ENCODE measurements at regions not wholly inside any gene's neighbourhood (a gene's known extent, or its start where the extent isn't known, plus 50 kb on each side); places are given as distances from the start of the nearest gene placed in this dataset.

- no peak for DNase-seq
Observed at GRCh38 chrY:8422906-8423305, 914.4 kb upstream of the TSPY4 start.

DNA sequence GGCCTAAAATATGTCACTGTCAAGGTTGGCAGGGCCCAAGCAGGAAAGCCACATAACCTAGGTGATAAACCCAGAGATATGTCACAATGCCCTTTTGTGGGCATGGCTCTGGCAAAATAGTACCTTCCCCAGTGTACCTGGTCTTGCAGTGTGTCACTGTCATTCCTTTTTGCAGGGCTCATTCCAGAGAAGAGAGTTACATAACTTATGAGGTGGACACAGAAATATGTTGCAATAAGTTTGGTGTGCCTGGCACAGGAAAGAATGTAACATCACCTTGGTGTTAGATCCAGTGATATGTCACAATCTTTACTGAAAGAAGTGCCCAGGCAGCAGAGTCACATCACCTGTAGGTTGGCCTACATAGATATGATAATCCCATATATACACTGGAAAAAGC lies 910.8 kb upstream of the TSPY4 start:
- no peak for DNase-seq

GRCh38 chrY:8437510-8437909 lies 899.8 kb upstream of the TSPY4 start:
- no peak for DNase-seq

DNA sequence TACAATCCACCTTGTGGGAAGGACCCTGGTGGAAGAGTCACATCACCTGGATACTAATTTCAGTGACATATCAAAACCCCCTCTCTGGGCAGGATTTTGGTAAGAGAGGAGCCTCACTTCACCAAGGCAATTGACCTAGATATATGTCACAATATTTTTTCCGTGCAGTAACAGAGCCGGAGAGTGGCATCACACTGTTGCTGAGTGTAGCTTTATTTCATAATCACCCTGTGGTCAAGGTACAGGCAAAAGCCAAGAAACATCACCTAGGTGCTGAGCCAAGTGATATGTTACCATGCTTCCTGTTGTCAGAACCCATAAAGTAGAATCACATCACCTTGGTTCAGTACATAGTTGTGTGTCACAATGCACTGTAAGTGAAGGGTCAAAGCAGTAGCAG lies 895.2 kb upstream of the TSPY4 start:
- DNase-seq, result no peak

DNA sequence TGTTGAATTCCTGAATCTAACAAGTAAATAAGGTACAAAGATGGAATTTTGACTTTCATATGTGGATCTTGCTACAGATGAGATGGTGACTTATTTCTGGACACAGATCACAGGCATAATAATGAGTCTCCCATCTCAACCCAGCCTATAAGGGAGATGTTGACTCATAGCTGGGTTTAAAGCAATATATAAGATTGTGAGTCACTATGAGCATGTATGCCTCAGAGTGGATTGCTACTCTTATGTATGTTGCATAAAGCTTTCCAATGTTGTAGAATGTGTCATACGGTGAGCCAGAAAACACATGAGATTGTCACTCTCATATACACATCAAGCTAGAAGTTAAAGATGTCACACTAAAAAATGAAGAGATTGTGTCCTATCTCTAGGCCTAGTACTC lies 884.3 kb upstream of the TSPY4 start:
- DNase-seq, result no peak

GRCh38 chrY:8466813-8467212 lies 870.5 kb upstream of the TSPY4 start:
- no peak for DNase-seq

GRCh38 chrY:8470249-8470648 lies 867.0 kb upstream of the TSPY4 start:
- no peak for DNase-seq

GRCh38 chrY:8479141-8479540 lies 858.1 kb upstream of the TSPY4 start:
- DNase-seq, result no peak

GRCh38 chrY:8488955-8489354 lies 848.3 kb upstream of the TSPY4 start:
- DNase-seq, result no peak

DNA sequence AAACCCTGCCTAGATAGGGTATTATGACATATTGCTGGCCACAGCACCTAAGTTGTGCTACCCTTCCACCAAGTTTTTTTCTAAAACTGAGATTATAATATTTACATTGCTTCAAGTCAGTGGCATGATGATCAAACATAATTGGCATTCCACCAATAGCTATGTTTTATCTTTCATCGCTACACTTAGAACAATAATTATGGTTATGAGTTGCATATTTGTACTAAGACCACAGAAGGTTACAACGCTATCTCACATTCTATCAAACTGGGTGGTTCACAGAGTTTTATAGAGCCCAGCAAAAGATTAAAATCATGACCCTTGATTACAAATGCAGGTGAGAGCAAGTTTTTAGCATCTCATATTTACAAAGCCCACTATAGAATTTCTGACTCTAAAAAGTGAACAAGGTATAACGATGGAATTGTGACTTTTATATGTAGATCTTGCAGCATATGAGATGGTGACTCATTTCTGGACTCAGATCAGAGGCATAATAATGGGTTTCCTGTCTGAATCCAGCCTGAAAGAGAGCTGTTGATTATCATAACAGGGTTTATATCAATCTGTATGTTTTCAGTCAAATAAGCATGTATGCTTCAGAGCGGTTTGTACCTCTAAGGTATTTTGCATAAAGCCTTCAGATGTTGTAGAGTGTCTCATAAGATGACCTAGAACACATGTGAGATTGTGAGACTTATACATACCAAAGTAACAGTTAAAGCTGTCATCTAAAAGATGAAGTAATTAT lies 847.2 kb upstream of the TSPY4 start:
- DNase-seq, result no peak

DNA sequence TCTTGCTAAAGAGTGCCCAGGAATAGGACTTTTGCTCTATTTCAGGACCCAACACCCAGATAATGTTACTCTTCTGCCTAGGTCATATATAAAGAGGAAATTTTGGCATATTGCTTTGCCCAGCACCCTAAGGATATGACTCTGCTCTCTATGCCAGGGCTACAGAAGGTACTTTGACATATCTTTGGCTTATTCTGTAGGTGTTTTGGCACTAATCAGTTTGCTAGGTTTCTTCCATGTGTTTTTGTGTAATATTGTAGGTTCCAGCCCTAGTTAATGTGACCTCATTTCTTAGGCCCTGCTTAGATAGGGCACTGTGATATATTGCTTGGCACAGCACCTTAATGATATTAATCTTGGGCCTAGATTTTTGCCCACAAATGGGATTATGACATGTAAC lies 842.9 kb upstream of the TSPY4 start:
- DNase-seq, result no peak

- no peak for DNase-seq
Observed at GRCh38 chrY:8495243-8495642, 842.0 kb upstream of the TSPY4 start.

DNA sequence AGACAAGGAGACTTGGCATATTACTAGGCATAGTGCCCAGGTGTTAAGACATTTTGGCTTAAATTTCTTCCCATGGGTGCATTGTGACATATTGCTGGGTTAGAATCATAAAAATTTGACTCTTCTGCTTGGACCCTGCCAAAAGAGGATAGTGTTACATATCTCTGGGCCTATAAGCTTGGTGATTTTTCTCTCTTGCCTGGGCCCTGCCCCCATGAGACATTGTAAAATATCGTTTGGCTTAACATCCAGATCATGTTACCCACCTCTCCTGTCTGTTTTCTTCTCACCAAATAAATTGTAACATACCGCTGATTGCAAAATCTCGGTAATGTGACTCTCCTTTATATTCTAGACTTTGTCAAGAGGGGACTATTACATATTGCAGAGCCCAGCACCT lies 836.4 kb upstream of the TSPY4 start:
- DNase-seq, result no peak

DNA sequence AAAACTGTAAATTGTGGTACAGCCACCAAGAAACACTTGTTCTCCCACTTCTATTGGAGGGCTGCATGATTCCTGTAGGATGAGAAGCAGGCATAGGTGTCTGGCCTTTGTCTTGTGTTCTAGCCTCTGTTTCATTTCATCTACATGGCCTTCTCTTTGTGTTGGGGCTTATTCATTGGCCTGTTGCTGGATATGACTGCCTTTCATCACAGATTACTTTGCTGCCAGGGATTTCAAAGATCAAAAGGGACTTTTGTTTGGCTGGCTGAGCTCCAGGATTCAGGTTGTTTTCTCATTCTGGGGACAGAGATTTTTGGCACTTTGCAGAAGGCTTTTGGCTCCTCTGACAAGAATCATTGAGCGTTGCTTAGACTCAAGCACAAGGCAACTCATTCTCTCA lies 803.8 kb upstream of the TSPY4 start:
- no peak for DNase-seq

DNA sequence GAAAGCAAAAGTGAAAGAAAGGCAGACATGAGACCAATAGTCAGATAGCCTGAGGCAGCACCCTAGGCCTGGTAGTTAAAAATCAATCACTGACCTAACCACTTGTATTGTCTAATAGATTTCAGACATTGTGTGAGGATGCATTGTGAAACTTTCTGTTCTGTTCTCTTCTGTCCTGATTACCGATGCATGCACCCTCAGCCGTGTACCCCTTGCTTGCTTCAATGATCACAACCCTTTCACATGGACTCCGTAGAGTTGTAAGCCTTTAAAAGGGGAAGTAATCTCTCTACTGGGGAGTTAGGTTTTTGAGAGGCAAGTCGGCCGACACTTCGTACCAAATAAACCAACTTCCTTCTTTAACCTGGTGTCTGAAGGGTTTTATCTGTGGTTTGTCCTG lies 801.6 kb upstream of the TSPY4 start:
- no peak for DNase-seq

DNA sequence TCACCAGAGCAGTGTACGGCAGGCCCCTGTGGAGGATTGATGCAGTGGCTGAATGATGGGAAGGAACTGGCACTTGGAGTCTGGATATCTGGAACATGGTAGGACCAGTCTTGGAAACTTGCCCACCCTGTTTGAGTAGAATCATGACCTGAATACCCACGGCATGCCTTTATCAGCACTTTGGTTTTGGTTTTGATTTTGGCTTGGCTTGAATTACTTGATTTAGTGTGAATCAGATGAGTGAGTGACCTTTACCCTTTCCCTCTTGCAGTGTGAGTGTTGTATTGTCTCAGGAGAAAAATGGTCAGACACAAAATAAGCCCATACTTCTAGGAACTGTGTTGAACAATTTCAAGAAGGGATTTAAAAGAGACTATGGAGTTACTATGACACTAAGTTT lies 801.0 kb upstream of the TSPY4 start:
- DNase-seq, result no peak

DNA sequence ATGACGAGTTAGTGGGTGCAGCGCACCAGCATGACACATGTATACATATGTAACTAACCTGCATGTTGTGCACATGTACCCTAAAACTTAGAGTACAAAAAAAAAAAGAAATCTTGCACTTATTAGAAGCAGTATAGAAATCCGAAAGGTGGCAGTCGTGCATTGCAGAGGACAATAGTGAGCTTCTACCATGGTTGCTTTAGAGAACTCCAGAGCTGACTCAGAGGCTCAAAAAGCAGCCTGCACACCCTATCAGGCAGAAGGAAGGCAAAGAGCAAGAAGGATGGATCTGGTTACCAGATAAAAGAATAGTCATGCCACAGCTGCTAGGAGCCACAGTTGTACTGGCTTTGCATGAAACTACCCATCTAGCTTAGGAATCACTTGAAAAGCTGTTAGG lies 796.0 kb upstream of the TSPY4 start:
- DNase-seq, result no peak

GRCh38 chrY:8544715-8545114 lies 792.5 kb upstream of the TSPY4 start:
- DNase-seq, result no peak

- no peak for DNase-seq
Observed at GRCh38 chrY:8547931-8548330, 789.3 kb upstream of the TSPY4 start.

GRCh38 chrY:8551323-8551722 lies 785.9 kb upstream of the TSPY4 start:
- no peak for DNase-seq

DNA sequence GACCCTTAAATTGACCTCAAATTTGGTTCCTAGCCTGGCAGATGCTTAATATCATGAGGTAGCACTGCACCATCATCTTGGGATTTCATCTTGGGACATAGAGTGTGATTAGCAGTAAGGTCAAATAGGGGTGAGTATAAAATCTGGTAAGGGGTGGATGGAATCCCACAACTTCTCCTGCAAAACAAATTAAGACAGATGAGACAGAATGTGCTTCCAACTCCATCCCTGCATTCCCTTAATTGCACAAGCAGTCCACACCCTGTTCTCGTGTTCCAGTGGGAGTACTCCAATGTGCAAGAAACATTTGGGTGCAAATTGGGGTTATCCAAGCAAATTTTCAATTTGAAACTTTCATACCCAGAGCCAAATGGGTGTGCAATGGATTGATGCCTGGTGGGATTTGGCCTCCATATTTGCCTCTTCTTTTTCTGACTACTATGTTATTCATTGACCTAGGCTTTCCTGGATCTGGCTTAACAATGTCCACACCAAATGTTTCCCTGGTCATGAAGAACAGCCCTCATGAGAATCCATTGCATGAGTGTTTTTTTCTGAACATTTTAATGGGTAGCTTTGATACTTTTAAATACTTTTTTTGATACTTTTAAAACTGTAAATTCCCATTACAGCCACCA lies 785.0 kb upstream of the TSPY4 start:
- no peak for DNase-seq

DNA sequence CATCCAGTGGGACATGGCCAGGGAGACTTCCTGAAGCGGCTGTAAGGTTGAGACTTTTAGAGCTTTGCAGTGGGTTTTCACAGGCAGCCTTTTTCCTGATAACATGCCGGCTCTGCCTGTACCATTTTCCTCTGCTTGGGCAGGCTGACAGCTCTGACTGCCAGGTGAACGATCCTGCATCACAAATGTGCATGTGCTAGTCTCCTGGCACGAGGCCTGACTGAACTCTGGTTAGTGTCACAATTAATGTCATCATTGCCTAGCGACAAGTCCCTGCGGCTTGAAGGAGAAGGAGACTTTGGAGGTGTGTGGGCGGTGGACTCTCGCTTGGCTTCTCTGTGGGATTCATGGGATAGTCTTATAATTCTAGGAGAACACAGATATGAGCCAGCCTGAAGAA lies 783.6 kb upstream of the TSPY4 start:
- no peak for DNase-seq

DNA sequence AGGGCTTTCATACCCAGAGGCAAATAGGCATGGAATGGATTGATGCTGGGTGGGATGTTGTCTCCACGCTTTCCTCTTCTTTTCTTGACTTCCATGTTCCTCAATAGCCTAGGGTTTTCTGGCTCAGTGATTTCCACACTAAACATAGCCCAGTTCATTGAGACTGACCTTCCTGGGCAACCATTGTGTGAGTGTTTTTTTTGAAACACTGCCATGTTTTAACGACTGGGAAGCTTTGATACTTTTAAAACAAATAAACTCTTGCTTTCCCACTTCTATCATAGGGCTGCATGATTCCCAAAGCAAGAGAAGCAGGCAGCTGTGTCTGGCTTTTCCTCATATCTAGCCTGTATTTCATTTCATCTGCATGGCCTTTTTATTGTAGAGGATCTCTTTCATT lies 775.9 kb upstream of the TSPY4 start:
- no peak for DNase-seq

DNA sequence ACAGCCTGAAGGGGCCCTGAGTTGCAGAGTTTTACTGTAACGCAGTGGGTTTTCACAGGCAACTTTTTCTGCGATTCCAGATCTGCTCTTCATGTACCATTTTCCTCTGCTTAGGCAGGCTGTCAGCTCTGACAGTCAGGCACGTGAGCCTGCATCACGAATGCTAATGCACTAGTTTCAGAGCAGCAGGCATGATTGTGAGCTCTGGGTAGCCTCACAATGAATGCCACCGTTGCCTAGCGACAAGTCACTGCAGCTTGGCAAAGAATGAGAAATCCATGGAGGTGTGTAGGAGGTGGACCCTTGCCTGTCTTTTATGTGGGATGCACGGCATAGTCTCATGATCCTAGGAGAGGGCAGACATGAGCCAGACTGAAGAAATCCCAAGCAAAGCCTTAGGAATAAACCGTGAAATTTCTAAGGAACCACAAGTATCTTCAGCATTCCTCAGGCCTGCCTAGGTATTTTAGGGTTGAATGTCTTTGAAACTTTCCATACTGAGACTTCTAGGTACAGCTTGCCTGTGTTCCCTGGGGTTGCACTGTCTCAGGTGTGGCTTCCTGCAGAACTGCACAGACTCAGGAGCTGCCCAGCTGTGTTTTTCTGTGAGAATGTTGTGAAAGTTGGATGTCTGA lies 774.7 kb upstream of the TSPY4 start:
- no peak for DNase-seq

DNA sequence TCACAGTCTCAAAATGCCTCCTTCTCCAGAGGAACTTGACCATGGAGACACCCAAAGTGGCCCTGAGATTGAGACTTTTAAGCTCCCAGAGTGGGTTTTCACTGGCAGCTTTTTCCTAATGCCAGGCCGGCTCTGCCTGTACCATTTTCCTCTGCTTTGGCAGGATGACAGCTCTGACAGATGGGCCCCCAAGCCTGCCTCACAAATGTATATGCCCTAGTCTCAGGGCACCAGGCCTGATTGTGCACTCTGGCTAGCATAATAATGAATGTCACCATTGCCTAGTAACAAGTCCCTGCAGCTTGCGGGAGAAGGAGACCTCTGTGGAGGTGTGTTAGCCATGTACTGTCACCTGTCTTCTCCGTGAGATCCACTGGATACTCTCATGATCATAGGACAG lies 772.8 kb upstream of the TSPY4 start:
- no peak for DNase-seq
